NCI-H2227 treated with DMSO at 0.1 percent for 48 hours (cell line): ENCODE measurements at regions not wholly inside any gene's neighbourhood (a gene's known extent, or its start where the extent isn't known, plus 50 kb on each side); places are given as distances from the start of the nearest gene placed in this dataset.

Experiments used
- DNase-seq: peaks from one replicate; lab custom pipeline; 2025; lab: John Stamatoyannopoulos, UW

DNA sequence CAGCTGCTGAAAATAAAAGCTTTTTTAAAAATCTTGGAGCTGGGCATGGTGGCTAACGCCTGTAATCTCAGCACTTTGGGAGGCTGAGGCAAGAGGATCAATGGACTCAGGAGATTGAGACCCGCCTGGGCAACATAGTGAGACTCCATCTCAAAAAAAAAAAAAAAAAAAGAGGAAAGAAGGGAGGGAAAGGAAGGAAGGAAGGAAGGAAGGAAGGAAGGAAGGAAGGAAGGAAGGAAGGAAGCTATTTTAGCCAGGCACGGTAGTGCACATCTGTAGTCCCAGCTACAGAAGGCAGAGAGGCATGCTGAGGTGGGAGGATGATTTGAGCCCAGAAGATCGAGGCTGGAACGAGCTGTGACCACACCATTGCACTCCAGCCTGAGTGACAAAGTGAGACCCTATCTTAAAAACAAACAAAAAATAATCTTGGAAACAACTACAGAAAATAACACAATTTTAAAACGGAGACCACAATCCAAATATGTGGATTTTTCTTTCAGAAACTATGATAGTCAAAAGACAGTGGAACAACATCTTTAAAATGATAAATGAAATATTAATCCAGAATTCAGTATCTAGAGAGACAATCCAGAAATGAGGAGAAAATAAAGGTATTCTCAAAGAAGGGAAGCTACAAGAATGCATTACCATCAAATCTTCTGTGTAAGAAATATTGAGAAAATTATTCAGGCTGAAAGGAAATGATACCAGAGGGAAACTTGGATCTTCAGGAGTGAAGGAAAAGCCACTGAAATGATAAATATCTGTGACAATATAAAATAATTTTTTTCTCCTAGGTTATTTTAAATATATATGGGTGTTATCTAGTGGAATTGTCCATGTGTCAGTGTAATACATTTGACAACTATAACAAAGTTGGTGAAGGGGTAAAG, 182.0 kb downstream of the GPX5 start:
- DNase-seq = no peak

GRCh38 chr6:28709478-28710349, 184.0 kb downstream of the GPX5 start:
- no peak for DNase-seq

DNA sequence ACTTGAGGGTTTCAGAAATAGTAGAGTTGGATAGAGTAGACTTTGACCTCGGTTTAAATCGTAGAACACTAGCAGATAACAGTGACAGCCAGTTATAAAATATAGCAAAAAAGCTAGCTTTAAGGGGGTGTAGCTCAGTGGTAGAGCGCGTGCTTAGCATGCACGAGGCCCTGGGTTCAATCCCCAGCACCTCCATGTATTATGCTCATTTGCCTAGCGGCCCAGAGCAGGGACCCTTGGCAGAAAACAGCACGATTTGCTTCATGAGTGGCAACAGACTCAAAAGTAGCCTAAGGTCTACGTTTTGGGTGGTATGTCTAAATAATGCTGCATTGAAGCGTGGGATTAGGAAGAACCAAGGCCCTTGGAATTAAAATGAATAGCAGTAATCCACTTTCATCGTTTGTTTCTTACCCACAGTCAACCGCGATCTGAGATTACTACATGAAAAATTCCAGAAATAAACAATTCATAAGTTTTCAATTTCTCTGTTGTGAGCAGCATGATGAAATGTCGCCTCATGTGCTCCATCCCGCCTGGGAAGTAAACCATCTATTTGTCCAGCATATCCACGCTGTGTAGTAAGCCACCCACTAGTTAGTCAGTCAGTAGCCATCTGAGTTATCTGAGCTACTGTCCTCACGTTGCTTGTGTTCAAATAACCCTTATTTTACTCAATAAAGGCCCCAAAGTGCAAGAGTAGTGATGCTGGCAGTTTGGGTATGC, 184.9 kb downstream of the GPX5 start:
- peak; percentile 22 for DNase-seq

DNA sequence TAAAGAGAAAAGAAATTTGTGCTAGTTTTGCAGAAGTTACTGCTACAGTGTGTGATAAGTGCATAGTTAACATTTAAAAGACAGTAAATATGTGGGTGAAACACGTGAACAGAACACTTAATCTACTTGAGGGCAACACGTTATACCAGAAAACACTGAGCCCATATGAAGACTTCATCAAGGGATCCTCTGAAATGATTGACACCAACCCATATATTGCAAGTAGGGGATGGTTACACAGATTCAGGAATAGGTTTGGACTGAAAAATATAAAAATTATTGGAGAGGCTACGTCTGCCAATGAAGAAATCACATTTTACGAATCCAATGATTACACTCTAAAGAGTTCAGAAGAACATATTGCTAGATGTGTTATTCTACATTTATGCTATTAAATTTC, 185.6 kb downstream of the GPX5 start:
- no peak for DNase-seq

DNA sequence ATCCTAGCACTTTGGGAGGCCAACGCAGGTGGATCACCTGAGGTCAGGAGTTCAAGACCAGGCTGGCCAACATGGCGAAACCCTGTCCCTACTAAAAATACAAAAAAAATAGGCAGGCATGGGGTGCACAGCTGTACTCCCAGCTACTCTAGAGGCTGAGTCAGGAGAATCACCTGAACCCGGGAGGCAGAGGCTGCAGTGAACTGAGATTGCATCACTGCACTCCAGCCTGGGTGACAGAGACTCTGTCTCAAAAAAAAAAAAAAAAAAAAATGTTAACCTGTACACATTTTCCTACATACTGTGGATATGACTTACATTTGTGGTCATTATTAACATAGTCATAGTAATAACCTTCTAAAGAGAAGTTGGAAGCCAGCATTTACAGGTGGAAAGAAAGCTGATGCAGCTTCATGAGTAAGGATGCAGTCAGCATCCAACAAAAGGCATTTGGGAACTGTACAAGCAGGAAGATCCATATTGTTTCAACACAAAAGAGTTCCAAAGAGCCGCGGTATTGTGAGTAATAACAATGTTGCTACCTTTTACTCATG, 186.2 kb downstream of the GPX5 start:
- DNase-seq = no peak

GRCh38 chr6:28712982-28713381, 187.3 kb downstream of the GPX5 start:
- DNase-seq = no peak

GRCh38 chr6:28719275-28719940, 193.7 kb downstream of the GPX5 start:
- DNase-seq = no peak

DNA sequence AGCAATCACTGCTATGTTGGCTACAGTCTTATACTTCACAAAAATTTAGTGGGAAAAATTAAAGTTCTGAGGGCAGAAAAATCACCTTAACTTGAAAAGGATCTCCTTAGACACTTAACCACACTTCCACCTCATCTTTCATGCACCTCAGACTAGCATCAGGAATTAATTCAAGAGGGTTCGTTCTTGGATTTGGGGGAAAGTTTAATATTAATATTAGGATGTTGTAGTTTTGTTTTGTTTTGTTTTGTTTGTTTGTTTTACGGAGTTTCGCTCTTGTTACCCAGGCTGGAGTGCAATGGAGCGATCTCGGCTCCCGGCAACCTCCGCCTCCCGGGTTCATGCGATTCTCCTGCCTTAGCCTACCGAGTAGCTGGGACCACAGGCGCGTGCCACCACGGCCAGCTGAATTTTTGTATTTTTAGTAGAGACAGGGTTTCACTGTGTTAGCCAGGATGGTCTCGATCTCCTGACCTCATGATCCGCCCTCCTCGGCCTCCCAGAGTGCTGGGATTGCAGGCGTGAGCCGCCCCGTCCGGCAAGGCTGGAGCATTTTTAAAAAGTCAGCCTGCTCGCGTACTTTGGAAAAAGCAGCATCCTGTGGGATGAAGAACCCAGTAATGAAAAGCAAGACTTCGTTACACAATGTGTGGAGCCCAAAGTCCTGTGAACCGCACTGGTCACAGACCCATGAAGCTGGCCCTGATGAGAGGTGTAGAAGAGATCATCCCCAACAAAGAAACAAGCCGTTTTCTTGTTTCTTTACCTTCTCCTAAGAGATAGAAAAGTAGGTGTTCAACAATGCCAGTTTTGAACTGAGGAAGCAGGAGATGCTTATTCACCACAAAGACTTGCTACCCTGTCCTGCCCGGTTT, 194.9 kb downstream of the GPX5 start:
- no peak for DNase-seq

- DNase-seq = no peak
These were observed 195.7 kb downstream of the GPX5 start for GRCh38 chr6:28721372-28721771.

DNA sequence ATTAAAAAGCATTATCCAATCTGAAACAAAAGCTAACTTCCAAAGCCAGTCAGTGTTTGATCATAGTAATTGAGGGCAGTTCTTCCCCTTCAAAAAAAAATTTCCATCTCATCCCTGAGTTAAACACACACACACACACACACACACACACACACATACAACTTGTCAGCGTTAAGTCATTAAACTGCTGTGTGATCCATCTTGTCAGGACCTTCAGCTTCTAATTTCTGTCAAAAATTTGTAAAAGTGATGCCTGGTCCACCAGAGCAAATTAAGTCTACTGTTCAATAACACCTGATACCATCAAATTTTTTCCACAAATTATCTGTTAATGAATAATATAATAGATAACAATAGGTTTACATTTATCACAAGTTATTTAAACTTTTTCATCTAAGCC, 198.7 kb downstream of the GPX5 start:
- no peak for DNase-seq

DNA sequence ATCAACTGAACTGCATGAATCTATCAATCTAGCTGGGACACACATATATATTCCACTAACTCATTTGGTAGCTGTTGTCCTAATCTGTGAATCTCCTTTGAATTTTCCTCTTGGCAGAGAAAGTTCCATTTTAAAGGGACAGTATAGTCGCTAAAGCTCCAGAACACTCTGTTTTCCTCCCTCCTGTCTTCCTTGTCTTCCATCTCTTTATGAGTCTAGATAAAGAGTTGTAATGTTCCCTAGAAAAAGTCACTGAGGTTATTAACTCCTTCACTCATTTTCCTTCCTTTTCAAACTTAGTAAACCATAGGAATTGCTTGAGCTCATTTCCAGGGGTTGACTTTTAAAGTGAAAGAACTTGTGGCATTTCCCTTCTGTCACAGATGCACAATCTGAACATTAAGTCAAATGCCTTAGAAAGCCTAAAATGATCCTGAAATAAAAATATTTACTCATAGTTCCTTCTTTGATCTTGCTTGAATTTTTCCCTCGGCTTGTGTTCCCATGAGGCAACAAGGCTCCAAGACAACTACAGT, 198.4 kb downstream of the TRIM27 start:
- DNase-seq = no peak

- no peak for DNase-seq
These were observed 197.9 kb downstream of the TRIM27 start for GRCh38 chr6:28725890-28726348.

- DNase-seq = no peak
These were observed 197.0 kb downstream of the TRIM27 start for GRCh38 chr6:28726569-28727309.

DNA sequence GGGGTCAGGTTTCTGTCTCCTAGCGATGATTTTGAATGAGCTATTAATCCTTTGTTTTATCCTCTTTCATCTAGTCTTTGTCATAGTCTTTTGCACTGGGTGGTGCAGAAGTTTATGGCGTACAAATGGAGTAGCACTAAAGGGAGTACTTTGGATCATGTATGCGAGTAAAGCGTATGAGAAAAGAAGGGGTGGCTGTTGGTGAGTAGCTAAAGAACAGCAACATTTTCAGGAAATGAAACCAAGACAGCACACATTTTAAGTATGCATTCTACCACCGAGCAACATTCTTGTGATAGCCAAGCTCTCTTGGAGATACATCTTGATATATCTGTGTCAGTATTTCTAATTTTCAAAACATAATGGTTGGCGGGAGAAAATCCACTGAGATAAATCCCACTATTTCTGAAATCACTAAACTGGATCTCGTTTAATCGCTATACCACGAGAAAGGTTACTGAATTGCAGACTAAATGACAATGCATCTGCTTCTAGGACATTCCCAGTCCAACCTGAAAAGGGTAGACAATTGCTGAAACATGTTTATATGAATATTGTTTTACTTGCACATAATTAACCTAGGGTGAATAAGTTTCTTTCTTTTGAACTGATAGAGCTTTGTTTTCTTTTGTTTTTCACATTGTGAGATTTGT, 196.1 kb downstream of the TRIM27 start:
- DNase-seq = no peak

- no peak for DNase-seq
These were observed 194.0 kb downstream of the TRIM27 start for GRCh38 chr6:28729501-28730402.

GRCh38 chr6:28732052-28732451, 191.7 kb downstream of the TRIM27 start:
- no peak for DNase-seq

DNA sequence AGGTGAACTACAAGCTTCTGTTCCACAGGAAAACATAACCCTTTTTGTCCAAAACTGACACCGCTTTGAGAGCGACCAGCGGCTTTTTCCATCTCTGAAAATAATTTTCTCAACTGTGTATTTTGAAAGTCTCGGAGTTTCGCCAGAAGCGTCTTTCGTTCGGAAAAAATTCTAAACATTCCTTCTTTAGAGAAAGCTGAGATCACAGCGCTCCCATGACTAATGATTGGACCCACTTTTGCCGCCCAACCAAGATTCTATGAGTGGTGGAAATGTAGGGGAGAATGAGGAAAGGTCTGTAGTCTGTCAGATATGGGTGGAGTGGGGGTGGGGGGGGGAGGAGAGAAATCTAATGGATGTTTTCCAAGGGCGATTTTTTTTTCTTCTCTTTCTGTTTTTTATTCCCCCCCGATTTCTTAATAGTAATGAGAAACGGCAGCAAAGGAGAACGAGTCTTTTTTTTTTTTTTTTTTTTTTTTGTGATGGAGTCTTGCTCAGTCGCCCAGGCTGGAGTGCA, 189.3 kb downstream of the TRIM27 start:
- no peak for DNase-seq

GRCh38 chr6:28736121-28736520, 187.7 kb downstream of the TRIM27 start:
- DNase-seq = no peak
